CD14-positive monocyte (primary cell): ENCODE measurements at regions not wholly inside any gene's neighbourhood (a gene's known extent, or its start where the extent isn't known, plus 50 kb on each side); places are given as distances from the start of the nearest gene placed in this dataset.

Experiments
- DNase-seq, 3 donors: peaks; one replicate each; pipeline ENCODE4 v3.0.0-alpha.2; 2011 to 2022
- H2AFZ ChIP-seq: 2 replicates; pipeline ENCODE4 v1.6.0; 2012; ENCODE audit warnings: mild to moderate bottlenecking, low read depth, low read length, inconsistent platforms; ENCODE audit not compliant: insufficient read depth, poor library complexity, severe bottlenecking
- H3K27ac ChIP-seq, 2 donors: 1 replicate in 1 of 2; 2 replicates in 1 of 2; pipeline ENCODE4 v1.5.1; 2012 to 2013; ENCODE audit warnings: low read length in 2 of 2, control low read depth in 1 of 2, inconsistent platforms in 1 of 2, low read depth in 1 of 2, mild to moderate bottlenecking in 1 of 2
- H3K27me3 ChIP-seq, 2 donors: one replicate each; pipeline versions ENCODE4 v1.6.0 to v1.6.1; 2011 to 2013; ENCODE audit warnings: low read length in 2 of 2; ENCODE audit not compliant: control insufficient read depth in 2 of 2, insufficient read depth in 2 of 2
- H3K36me3 ChIP-seq, 2 donors: replicated peaks in 1 of 2; 1 replicate in 1 of 2; 2 replicates in 1 of 2; pipeline versions ENCODE4 v1.5.1 to v1.6.1; 2012 to 2013; ENCODE audit warnings: low read length in 2 of 2, control low read depth in 1 of 2, inconsistent platforms in 1 of 2, mild to moderate bottlenecking in 1 of 2; ENCODE audit not compliant: insufficient read depth in 2 of 2, control insufficient read depth in 1 of 2
- H3K4me1 ChIP-seq, 2 donors: 1 replicate in 1 of 2; 2 replicates in 1 of 2; pipeline versions ENCODE4 v1.5.1 to v1.6.1; 2012 to 2013; ENCODE audit warnings: low read length in 2 of 2, control low read depth in 1 of 2, inconsistent platforms in 1 of 2, mild to moderate bottlenecking in 1 of 2, moderate library complexity in 1 of 2; ENCODE audit not compliant: insufficient read depth in 2 of 2, control insufficient read depth in 1 of 2
- H3K4me2 ChIP-seq: replicated peaks from 2 replicates; pipeline ENCODE3; 2012; ENCODE audit warnings: low read length, moderate library complexity, mild to moderate bottlenecking; ENCODE audit not compliant: poor library complexity, severe bottlenecking; ENCODE audit errors: extremely low read depth
- H3K4me3 ChIP-seq, 3 experiments: fragments of 200-600 bp in 1 of 3; sonication (generic) in 1 of 3; replicated peaks in 1 of 3; 1 replicate in 2 of 3; 2 replicates in 1 of 3; pipeline ENCODE4 v1.5.1; 2011 to 2013; ENCODE audit warnings: low read length in 3 of 3, mild to moderate bottlenecking in 3 of 3, control low read depth in 2 of 3, low read depth in 2 of 3, inconsistent platforms in 1 of 3, moderate library complexity in 1 of 3
- H3K79me2 ChIP-seq: 2 replicates; pipeline ENCODE4 v1.6.0; 2012; ENCODE audit warnings: mild to moderate bottlenecking, control low read depth, inconsistent platforms, low read length, moderate library complexity; ENCODE audit not compliant: insufficient read depth
- H3K9ac ChIP-seq: 2 replicates; pipeline ENCODE4 v1.6.0; 2017; ENCODE audit warnings: low read length, mild to moderate bottlenecking; ENCODE audit not compliant: insufficient read depth, poor library complexity, severe bottlenecking
- H3K9me3 ChIP-seq, 2 donors: replicated peaks in 1 of 2; 1 replicate in 1 of 2; 2 replicates in 1 of 2; pipeline versions ENCODE4 v1.5.1 to v1.6.1; 2012 to 2013; ENCODE audit warnings: low read length in 2 of 2, control low read depth in 1 of 2; ENCODE audit not compliant: control insufficient read depth in 1 of 2, insufficient read depth in 1 of 2
- H4K20me1 ChIP-seq: 2 replicates; pipeline ENCODE4 v1.6.0; 2012; ENCODE audit warnings: mild to moderate bottlenecking, low read length, control low read depth, moderate library complexity; ENCODE audit not compliant: insufficient read depth
- H3K27ac Mint-ChIP-seq, 7 donors: one replicate each; pipeline ENCODE4 v1.8.0; 2020; ENCODE audit warnings: mild to moderate bottlenecking in 7 of 7, mixed read lengths in 7 of 7, moderate library complexity in 6 of 7, inconsistent platforms in 2 of 7
- H3K27me3 Mint-ChIP-seq, 3 donors: one replicate each; pipeline ENCODE4 v1.8.0; 2021 to 2022; ENCODE audit warnings: low read depth in 3 of 3, mild to moderate bottlenecking in 3 of 3, mixed read lengths in 3 of 3, moderate library complexity in 3 of 3, inconsistent platforms in 1 of 3
- H3K36me3 Mint-ChIP-seq, 2 donors: one replicate each; pipeline ENCODE4 v1.8.0; 2020; ENCODE audit warnings: mixed read lengths in 2 of 2, inconsistent platforms in 1 of 2, mild to moderate bottlenecking in 1 of 2
- H3K4me1 Mint-ChIP-seq: one replicate; pipeline ENCODE4 v1.8.0; 2020; ENCODE audit warnings: mild to moderate bottlenecking, mixed read lengths
- H3K4me3 Mint-ChIP-seq, 2 donors: one replicate each; pipeline ENCODE4 v1.8.0; 2020; ENCODE audit warnings: mild to moderate bottlenecking in 2 of 2, mixed read lengths in 2 of 2, moderate library complexity in 1 of 2
- H3K9me3 Mint-ChIP-seq, 7 donors: one replicate each; pipeline ENCODE4 v1.8.0; 2020 to 2022; ENCODE audit warnings: mixed read lengths in 7 of 7, mild to moderate bottlenecking in 6 of 7, moderate library complexity in 6 of 7, inconsistent platforms in 2 of 7
- CTCF ChIP-seq: fragments of 200-600 bp; IDR thresholded peaks from one replicate; pipeline ENCODE4 v1.8.0; 2022; ENCODE audit warnings: antibody characterized with exemption, mild to moderate bottlenecking
- WGBS: methylation state at CpG from one replicate; pipeline ENCODE4 v1.1.5; 2013; ENCODE audit warnings: missing lambda C conversion rate; ENCODE audit not compliant: insufficient coverage; 5-methylcytosine and 5-hydroxymethylcytosine counted together
- intact Hi-C, 2 donors: fragments of 100-400 bp; cut with micrococcal nuclease; formaldehyde crosslinking; loops; one replicate each; pipeline versions ENCODE4 v1.15.0 to v1.15.1; 2023

DNA sequence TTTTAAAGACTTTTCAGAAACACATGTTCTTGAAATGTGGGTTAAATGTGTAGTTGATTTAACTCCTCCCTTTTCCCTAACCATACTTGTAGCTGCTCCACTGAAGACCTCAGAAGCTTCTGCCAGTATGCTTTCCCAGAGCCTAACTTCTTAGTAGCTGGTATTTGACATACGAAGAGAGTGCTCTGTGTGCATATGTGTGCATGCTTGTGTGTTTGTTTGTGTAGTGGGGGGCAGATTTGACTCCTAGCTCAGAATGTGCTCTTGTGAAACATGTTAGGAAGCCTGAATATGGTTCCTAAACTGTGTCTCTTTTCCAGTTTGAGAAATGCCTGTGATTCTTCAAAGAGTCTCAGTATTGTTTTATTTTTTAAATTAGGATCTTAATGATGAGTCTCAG lies 420.4 kb downstream of the PCNX1 start:
- Histone ChIP-seq H3K4me1 (peaks cover 45 to 67% of the 10 kb centered on the region in 2 donors), H3K27ac (peak overlapping the region in 1 of 2 donors; percentile 49), H3K4me2 (no peak overlapping the region), H3K9ac (no peak overlapping the region), H3K4me3 (no peak overlapping the region), H4K20me1 (peaks cover 13% of the 10 kb centered on the region), H3K27me3 (no peaks in the 10 kb centered on the region), H3K36me3 (peaks cover 0 to 6% of the 10 kb centered on the region in 2 donors), H2AFZ (no peak overlapping the region), H3K79me2 (peaks cover 100% of the 10 kb centered on the region), H3K9me3 (no peaks in the 10 kb centered on the region)
- Mint-ChIP-seq H3K4me3 (no peak overlapping the region), H3K4me1 (peaks cover 70% of the 10 kb centered on the region), H3K27ac (peak overlapping the region in 3 of 7 donors; percentile 7 to 60 (median 31)), H3K36me3 (peaks cover 40 to 50% of the 10 kb centered on the region in 2 donors), H3K27me3 (peaks cover 0 to 2% (median 0%) of the 10 kb centered on the region in 3 donors), H3K9me3 (peaks cover 0 to 2% (median 0%) of the 10 kb centered on the region in 7 donors)
- intact Hi-C loops: loop anchor here in 1 of 2 donors (10.0 kb wide), 2 partner anchors 147 to 183 kb away; no protein-coding TSS in a partner anchor
- no peak for DNase-seq
- 100% methylated on average over 1 of the region's 1 CpG for WGBS
- no peak for TF ChIP-seq CTCF

DNA sequence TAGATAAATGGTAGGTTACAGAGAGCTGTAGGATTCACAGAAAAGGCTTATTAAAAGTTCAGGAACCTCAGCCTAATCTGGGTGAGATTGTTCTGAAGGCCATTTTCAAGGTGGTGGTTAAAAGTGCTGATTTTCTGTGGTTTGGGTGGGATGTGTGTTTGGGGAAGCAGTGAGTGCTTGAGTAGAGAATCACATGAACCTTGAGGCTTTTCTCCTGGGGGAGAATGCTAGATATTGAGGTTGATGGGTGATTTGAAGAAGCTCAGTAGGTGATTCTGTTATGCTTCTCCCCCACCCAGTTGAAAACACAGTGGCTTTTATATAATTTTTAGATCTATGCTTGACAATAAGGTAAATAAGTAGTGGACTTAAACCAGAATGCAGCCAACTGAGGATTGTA lies 420.9 kb downstream of the PCNX1 start:
- H3K9me3 ChIP-seq: no peaks in the 10 kb centered on the region
- peaks cover 40 to 62% of the 10 kb centered on the region in 2 donors for H3K4me1 ChIP-seq
- TF ChIP-seq CTCF: no peak
- H3K9me3 Mint-ChIP-seq: peaks cover 0 to 2% (median 0%) of the 10 kb centered on the region in 7 donors
- peaks cover 100% of the 10 kb centered on the region for H3K79me2 ChIP-seq
- H3K36me3 Mint-ChIP-seq: peaks cover 41 to 51% of the 10 kb centered on the region in 2 donors
- no peak overlapping the region for H3K4me3 Mint-ChIP-seq
- intact Hi-C loops: loop anchor here in 1 of 2 donors (10.0 kb wide), 2 partner anchors 147 to 183 kb away; no protein-coding TSS in a partner anchor
- no peak overlapping the region for H2AFZ ChIP-seq
- DNase-seq: no peak
- no peak overlapping the region for H3K4me3 ChIP-seq
- peak overlapping the region in 1 of 2 donors; percentile 49 for H3K27ac ChIP-seq
- peaks cover 8% of the 10 kb centered on the region for H4K20me1 ChIP-seq
- H3K36me3 ChIP-seq: peaks cover 0 to 6% of the 10 kb centered on the region in 2 donors
- peaks cover 66% of the 10 kb centered on the region for H3K4me1 Mint-ChIP-seq
- H3K27me3 ChIP-seq: no peaks in the 10 kb centered on the region
- H3K27ac Mint-ChIP-seq: peak overlapping the region in 2 of 7 donors; percentile 17 to 39
- no peak overlapping the region for H3K4me2 ChIP-seq
- H3K9ac ChIP-seq: no peak overlapping the region
- H3K27me3 Mint-ChIP-seq: peaks cover 0 to 2% (median 0%) of the 10 kb centered on the region in 3 donors
